NCI-H1436 (cell line): ENCODE measurements at regions not wholly inside any gene's neighbourhood (a gene's known extent, or its start where the extent isn't known, plus 50 kb on each side); places are given as distances from the start of the nearest gene placed in this dataset.

Experiments used
- DNase-seq: peaks from one replicate; lab custom pipeline; 2025; lab: John Stamatoyannopoulos, UW

DNA sequence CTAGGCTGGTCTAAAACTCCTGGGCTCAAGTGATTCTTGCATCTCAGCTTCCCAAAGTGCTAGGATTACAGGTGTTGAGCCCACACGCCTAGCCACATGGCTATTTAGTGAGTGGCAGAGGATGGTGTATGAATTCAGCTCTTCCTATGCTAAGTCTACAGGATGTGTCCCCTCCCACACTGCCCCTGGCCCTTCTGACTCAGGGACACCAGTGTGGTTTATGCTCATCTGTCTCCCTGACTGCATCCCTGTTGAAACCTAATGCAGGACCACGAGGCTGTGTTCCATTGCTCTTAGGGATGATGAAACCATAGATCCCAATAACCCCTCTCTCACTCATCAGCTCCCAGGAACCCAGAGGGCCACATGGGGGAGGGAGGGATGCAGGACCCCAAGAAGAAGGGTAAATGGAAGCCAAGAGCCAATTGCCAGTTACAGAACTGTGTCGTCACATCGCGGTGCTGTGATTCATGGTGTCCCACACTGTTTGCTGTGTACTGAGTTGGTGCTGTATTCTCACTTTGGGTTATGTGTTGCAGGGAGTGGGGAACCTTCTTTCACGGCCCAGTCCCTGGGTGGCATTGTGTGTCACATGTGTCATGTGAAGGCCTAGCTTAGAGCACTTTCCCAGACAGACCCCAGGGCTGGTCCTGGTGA lies 102.9 kb upstream of the HAAO start:
- no peak for DNase-seq

GRCh38 chr2:42893047-42893758 lies 100.8 kb upstream of the HAAO start:
- no peak for DNase-seq

GRCh38 chr2:42890791-42891355 lies 98.5 kb upstream of the HAAO start:
- DNase-seq = no peak

DNA sequence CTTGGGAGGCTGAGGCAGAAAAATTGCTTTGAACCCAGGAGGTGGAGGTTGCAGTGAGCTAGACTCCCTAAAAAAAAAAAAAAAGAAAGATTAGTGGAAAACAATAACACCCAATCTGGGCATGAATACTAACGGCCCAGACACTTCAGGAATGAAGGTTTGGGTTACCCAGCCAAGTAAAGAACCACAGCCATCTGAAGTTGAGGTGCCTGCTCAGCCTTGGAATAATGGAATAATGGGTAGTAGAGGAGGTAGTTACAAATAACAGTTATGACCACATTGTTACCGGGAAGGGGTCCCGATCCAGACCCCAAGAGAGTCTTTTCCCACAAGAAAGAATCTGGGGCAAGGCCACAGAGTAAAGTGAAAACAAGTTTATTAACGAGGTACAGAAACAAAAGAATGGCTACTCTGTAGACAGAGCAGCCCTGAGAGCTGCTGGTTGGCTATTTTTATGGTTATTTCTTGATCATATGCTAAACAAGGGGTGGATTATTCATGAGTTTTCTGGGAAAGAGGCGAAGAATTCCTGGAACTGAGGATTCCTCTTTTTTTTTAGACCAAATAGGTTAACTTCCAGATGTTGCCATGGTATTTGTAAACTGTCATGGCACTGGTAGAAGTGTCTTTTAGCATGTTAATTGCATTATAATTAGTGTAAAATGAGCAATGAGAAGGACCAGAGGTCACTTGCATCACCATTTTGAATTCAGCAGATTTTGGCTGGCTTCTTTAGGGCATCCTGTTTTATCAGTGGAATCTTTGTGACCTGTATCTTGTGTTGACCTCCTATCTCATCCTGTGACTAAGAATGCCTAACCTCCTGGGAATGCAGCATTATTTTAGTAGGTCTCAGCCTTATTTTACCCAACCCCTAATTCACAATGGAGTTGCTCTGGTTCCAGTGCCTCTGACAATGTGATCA lies 96.2 kb upstream of the HAAO start:
- no peak for DNase-seq

- no peak for DNase-seq
Observed at GRCh38 chr2:42886921-42887320, 94.5 kb upstream of the HAAO start.

GRCh38 chr2:42882756-42883155 lies 90.4 kb upstream of the HAAO start:
- DNase-seq = no peak

DNA sequence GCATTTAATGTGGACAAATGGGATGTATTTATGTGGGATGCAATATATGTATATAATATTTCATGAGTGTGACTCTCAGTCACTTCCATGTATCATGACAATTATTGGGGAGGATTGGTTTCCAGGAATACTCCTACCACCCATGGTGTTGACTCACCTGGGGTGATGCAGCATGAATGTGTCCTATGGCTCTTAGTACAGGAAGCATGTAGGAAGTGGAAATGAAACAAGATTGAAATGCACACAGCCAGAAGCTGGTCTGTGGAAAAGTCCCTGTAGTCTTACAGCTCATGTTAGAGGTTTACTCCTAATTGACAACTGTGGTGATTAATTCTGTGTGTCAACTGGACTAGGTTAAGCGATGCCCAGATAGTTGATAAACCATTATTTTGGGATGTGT lies 89.3 kb upstream of the HAAO start:
- no peak for DNase-seq

GRCh38 chr2:42880738-42881690 lies 88.6 kb upstream of the HAAO start:
- DNase-seq = no peak

- no peak for DNase-seq
Observed at GRCh38 chr2:42879913-42880737, 87.7 kb upstream of the HAAO start.

- DNase-seq = no peak
Observed at GRCh38 chr2:42879121-42879705, 86.8 kb upstream of the HAAO start.

GRCh38 chr2:42878581-42878980 lies 86.2 kb upstream of the HAAO start:
- DNase-seq = no peak

GRCh38 chr2:42877936-42878335 lies 85.6 kb upstream of the HAAO start:
- no peak for DNase-seq

DNA sequence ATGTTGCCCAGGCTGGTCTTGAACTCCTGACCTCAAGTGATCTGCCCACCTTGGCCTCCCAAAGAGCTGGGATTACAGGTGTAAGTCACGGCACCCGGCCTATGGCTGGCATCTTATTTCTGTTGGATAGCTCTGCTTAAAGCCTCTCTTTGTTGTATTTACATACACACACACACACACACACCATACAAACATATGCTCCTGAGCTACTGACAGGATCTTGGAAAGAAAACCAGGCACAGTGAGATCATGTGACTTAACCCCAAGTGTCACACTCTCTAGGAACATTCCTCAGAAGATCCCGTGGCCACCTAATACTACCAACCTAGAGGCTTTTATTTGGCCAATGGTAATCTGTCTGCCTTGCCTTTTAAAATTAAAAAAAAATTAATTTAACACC lies 85.1 kb upstream of the HAAO start:
- no peak for DNase-seq

- DNase-seq = no peak
Observed at GRCh38 chr2:42876326-42876751, 84.0 kb upstream of the HAAO start.

- no peak for DNase-seq
Observed at GRCh38 chr2:42875880-42876279, 83.5 kb upstream of the HAAO start.

GRCh38 chr2:42874949-42875801 lies 82.8 kb upstream of the HAAO start:
- DNase-seq = no peak

DNA sequence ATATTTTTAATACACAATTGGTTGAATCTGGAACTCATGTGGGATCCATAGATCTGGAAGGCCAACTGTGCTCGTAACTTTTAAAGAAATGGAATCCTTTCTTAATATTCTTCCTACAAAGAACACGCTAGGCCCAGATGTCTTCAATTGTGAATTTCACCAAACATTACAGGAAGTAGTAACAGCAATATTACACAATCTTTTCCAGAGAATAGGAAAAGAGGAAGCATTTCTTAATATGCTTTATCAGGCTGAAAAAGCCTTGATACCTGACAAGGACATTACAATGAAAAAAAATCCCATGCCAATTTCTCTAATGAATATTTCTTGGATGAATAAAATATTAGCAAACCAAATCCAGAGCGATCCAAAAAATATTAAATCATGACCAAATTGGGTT lies 80.3 kb upstream of the HAAO start:
- DNase-seq = no peak

DNA sequence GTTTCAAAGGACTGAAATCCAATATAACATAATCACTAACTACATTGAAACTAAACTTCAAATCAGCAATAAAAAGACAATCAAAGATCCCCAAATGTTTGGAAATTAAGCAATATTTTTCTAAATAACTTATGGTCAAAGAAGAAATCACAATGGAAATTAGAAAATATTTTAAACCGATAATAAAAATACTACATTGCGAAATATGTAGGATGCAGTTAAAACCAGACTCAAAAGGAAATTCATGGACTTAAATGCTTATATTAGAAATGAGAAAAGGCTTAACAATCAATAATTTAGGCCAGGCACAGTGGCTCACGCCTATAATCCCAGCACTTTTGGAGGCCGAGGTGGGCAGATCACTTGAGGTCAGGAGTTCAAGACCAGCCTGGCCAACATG lies 79.0 kb upstream of the HAAO start:
- DNase-seq = no peak

DNA sequence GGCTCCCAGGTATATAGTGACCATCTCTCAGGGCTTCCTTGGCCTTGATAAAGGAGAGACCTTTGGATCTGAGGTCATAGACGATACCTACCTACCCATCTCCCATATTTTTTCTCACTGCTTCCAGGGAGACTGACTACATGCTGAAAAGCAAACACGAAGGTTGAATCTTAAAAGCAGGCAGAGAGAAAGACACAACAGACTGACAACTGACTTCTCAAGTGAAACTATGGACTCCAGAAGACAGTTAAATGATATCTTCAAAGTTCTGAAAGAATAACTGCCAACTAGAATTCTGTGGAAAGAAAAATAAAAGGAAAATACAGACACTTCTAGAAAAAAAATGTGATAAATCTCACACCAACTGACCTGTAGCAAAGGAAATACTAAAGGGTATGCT lies 76.5 kb upstream of the HAAO start:
- DNase-seq = no peak
